Hepatocyte (in vitro differentiated cells): ENCODE measurements at regions not wholly inside any gene's neighbourhood (a gene's known extent, or its start where the extent isn't known, plus 50 kb on each side); places are given as distances from the start of the nearest gene placed in this dataset.

ENCODE experiments used
- DNase-seq: peaks from one replicate; pipeline ENCODE4 v3.0.0-alpha.2; 2016; ENCODE audit warnings: low spot score
- H2AFZ ChIP-seq: fragments of 200-600 bp; sonication (generic); 2 replicates; pipeline ENCODE4 v1.6.0; 2016; ENCODE audit warnings: antibody characterized with exemption, mild to moderate bottlenecking
- H3K27ac ChIP-seq: fragments of 200-600 bp; sonication (generic); 2 replicates; pipeline ENCODE4 v1.5.1; 2016; ENCODE audit warnings: mild to moderate bottlenecking
- H3K27me3 ChIP-seq: fragments of 200-600 bp; sonication (generic); 2 replicates; pipeline ENCODE4 v1.6.1; 2016
- H3K36me3 ChIP-seq: fragments of 200-600 bp; sonication (generic); replicated peaks from 2 replicates; pipeline ENCODE4 v1.5.1; 2016; ENCODE audit warnings: low read depth; ENCODE audit not compliant: insufficient read depth
- H3K4me1 ChIP-seq: fragments of 200-600 bp; sonication (generic); 2 replicates; pipeline ENCODE4 v1.5.1; 2016; ENCODE audit warnings: mild to moderate bottlenecking, moderate library complexity; ENCODE audit not compliant: insufficient read depth
- H3K4me2 ChIP-seq: fragments of 200-600 bp; sonication (generic); 2 replicates; pipeline ENCODE4 v1.6.0; 2016
- H3K4me3 ChIP-seq: fragments of 200-600 bp; sonication (generic); 2 replicates; pipeline ENCODE4 v1.5.1; 2016; ENCODE audit warnings: mild to moderate bottlenecking
- H3K79me2 ChIP-seq: fragments of 200-600 bp; sonication (generic); 2 replicates; pipeline ENCODE4 v1.6.0; 2017; ENCODE audit warnings: mild to moderate bottlenecking
- H3K9me2 ChIP-seq: fragments of 200-600 bp; sonication (generic); replicated peaks from 2 replicates; pipeline ENCODE4 v1.6.0; 2017; ENCODE audit warnings: mild to moderate bottlenecking; ENCODE audit not compliant: insufficient read depth
- H3K9me3 ChIP-seq: fragments of 200-600 bp; sonication (generic); 2 replicates; pipeline ENCODE4 v1.5.1; 2016; ENCODE audit warnings: low read depth, mild to moderate bottlenecking
- H4K20me1 ChIP-seq: fragments of 200-600 bp; sonication (generic); 2 replicates; pipeline ENCODE4 v1.6.0; 2016; ENCODE audit warnings: mild to moderate bottlenecking; ENCODE audit not compliant: insufficient read depth, poor library complexity, severe bottlenecking
- CTCF ChIP-seq: fragments of 200-600 bp; sonication (generic); IDR thresholded peaks from 2 replicates; pipeline ENCODE4 v1.5.1; 2016; ENCODE audit warnings: antibody characterized with exemption, mild to moderate bottlenecking; ENCODE audit not compliant: poor library complexity
- EZH2 ChIP-seq: fragments of 200-600 bp; sonication (generic); IDR thresholded peaks from 2 replicates; pipeline ENCODE4 v1.6.1; 2016; ENCODE audit warnings: antibody characterized with exemption, mild to moderate bottlenecking, borderline replicate concordance
- EZH2phosphoT487 ChIP-seq: fragments of 200-600 bp; sonication (generic); IDR thresholded peaks from one replicate; pipeline ENCODE4 v1.6.1; 2018; ENCODE audit warnings: antibody characterized with exemption, mild to moderate bottlenecking, low read depth, moderate library complexity; ENCODE audit not compliant: unreplicated experiment, severe bottlenecking
- WGBS: methylation state at CpG from one replicate; pipeline ENCODE4 v1.1.6; 2016; ENCODE audit warnings: low lambda C conversion rate; ENCODE audit errors: missing lambda C conversion rate; 5-methylcytosine and 5-hydroxymethylcytosine counted together

DNA sequence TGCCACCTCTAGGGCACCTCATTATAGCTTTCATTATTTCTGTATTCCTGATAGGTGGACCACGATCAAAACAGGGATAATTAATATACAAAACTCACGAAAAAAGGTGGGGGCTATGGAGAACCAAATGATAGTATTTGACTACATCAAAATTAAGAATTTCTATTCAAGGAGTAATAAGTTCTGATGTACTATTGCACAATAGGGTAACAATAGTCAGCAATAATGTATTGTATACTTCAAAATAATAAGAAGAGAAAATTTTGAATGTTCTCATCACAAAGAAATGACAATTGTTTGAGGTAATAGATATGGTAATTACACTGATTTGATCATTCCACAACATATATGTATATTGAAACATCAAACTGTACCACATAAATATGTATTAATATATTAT lies 327.3 kb upstream of the TRAM1L1 start:
- 88% methylated on average over 2 of the region's 2 CpGs for WGBS
- TF ChIP-seq CTCF (no peak), EZH2phosphoT487 (no peak), EZH2 (no peak)
- no peak overlapping the region for H3K4me3 ChIP-seq
- H3K27ac ChIP-seq = no peak overlapping the region
- no peaks in the 10 kb centered on the region for H3K36me3 ChIP-seq
- no peaks in the 10 kb centered on the region for H3K79me2 ChIP-seq
- no peaks in the 10 kb centered on the region for H4K20me1 ChIP-seq
- no peak for DNase-seq
- no peaks in the 10 kb centered on the region for H3K27me3 ChIP-seq
- H3K4me1 ChIP-seq = peaks cover 3% of the 10 kb centered on the region
- H3K9me3 ChIP-seq = no peaks in the 10 kb centered on the region
- no peak overlapping the region for H3K4me2 ChIP-seq
- H2AFZ ChIP-seq = no peak overlapping the region
- no peaks in the 10 kb centered on the region for H3K9me2 ChIP-seq

DNA sequence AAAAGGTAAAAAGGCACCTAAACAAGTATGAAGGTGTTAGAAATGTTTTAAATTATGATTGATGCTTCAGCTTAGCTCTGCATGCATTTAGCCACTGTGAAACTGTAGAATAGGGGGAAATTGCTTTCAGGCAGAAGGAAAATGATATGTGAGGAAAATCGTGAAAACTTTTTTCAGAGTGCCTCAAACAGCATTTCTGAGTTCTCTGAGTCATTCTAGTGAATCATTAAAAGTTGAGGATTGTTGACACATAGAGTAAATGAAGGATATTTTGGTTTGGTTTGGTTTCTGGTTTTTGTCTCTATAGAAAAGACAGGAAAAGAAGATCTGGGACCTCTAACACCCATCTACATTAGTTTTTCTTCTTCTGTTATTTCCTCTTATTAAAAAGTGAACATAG lies 332.5 kb upstream of the TRAM1L1 start:
- no peak overlapping the region for H2AFZ ChIP-seq
- H3K79me2 ChIP-seq = no peaks in the 10 kb centered on the region
- no peaks in the 10 kb centered on the region for H3K27me3 ChIP-seq
- no peaks in the 10 kb centered on the region for H3K9me2 ChIP-seq
- no peaks in the 10 kb centered on the region for H3K9me3 ChIP-seq
- no peak for TF ChIP-seq EZH2phosphoT487
- no peak for TF ChIP-seq EZH2
- no peak for TF ChIP-seq CTCF
- no peak overlapping the region for H3K4me3 ChIP-seq
- DNase-seq = no peak
- peaks cover 3% of the 10 kb centered on the region for H3K4me1 ChIP-seq
- no peaks in the 10 kb centered on the region for H3K36me3 ChIP-seq
- H3K4me2 ChIP-seq = peak overlapping the region; percentile 4
- WGBS = 18% methylated on average over 1 of the region's 1 CpG
- H3K27ac ChIP-seq = peak overlapping the region; percentile 7
- H4K20me1 ChIP-seq = no peaks in the 10 kb centered on the region

DNA sequence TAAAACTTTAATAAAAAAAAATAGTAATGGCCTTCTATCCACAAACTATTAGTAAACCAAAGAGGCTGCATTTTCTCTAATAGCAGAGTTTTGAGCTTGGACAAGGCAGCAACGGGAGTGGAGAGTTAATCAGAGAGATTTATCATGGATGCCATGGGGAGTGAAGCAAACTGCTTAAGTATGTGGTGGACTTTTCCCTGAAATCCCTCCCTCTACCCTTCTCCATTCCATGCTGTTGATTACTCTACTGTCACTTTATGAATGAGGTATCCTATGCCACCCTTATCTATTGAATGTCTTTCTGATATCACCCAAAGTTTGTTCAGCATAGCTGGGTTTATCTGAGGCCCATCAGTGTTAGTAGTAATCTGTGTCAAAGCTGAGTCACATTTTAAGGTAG lies 335.6 kb upstream of the TRAM1L1 start:
- Histone ChIP-seq H3K9me2 (no peaks in the 10 kb centered on the region), H3K4me1 (peaks cover 3% of the 10 kb centered on the region)
- TF ChIP-seq EZH2phosphoT487 = no peak
- no peak for TF ChIP-seq EZH2
- no peak for TF ChIP-seq CTCF

GRCh38 chr4:117421706-117422105 lies 336.3 kb upstream of the TRAM1L1 start:
- Histone ChIP-seq H3K36me3 (no peaks in the 10 kb centered on the region), H3K9me2 (no peaks in the 10 kb centered on the region), H3K4me3 (no peak overlapping the region), H3K27ac (no peak overlapping the region), H2AFZ (no peak overlapping the region), H3K4me1 (no peaks in the 10 kb centered on the region), H4K20me1 (no peaks in the 10 kb centered on the region), H3K9me3 (no peaks in the 10 kb centered on the region), H3K4me2 (peak overlapping the region; percentile 6), H3K27me3 (no peaks in the 10 kb centered on the region), H3K79me2 (no peaks in the 10 kb centered on the region)
- no peak for DNase-seq
- 72% methylated on average over 4 of the region's 4 CpGs for WGBS
- TF ChIP-seq CTCF (no peak), EZH2 (no peak), EZH2phosphoT487 (no peak)

More for the DNA sequence above, 335.6 kb upstream of the TRAM1L1 start:
- no peaks in the 10 kb centered on the region for H4K20me1 ChIP-seq
- no peak overlapping the region for H3K4me2 ChIP-seq
- H3K9me3 ChIP-seq = no peaks in the 10 kb centered on the region
- H3K4me3 ChIP-seq = no peak overlapping the region
- no peak for DNase-seq
- H3K36me3 ChIP-seq = no peaks in the 10 kb centered on the region
- no peak overlapping the region for H2AFZ ChIP-seq
- 6% methylated on average over 1 of the region's 1 CpG for WGBS
- no peaks in the 10 kb centered on the region for H3K79me2 ChIP-seq
- no peaks in the 10 kb centered on the region for H3K27me3 ChIP-seq
- H3K27ac ChIP-seq = no peak overlapping the region
